GM23248 (cell line): ENCODE measurements at regions not wholly inside any gene's neighbourhood (a gene's known extent, or its start where the extent isn't known, plus 50 kb on each side); places are given as distances from the start of the nearest gene placed in this dataset.
"Not testable (repeated sequence)": the region's sequence is repeated elsewhere in the genome, so short reads cannot be mapped to it uniquely, and the experiment has no call there.

ENCODE experiments used
- DNase-seq: peaks from one replicate; pipeline ENCODE4 v3.0.0-alpha.2; 2015
- H2AFZ ChIP-seq: fragments of 200-600 bp; sonication (generic); 2 replicates; pipeline ENCODE4 v1.6.1; 2016; ENCODE audit warnings: antibody characterized with exemption
- H3F3A ChIP-seq: fragments of 200-600 bp; sonication (generic); 2 replicates; pipeline ENCODE4 v1.6.1; 2016; ENCODE audit warnings: mild to moderate bottlenecking, antibody characterized with exemption, mixed run types; ENCODE audit not compliant: insufficient read depth
- H3K27ac ChIP-seq: fragments of 200-600 bp; sonication (generic); 2 replicates; pipeline ENCODE4 v1.5.1; 2016; ENCODE audit warnings: mild to moderate bottlenecking
- H3K27me3 ChIP-seq: fragments of 200-600 bp; sonication (generic); replicated peaks from 2 replicates; pipeline ENCODE4 v1.6.1; 2016; ENCODE audit warnings: mild to moderate bottlenecking; ENCODE audit not compliant: insufficient read depth
- H3K36me3 ChIP-seq: fragments of 200-600 bp; sonication (generic); 2 replicates; pipeline ENCODE4 v1.6.1; 2016; ENCODE audit warnings: low read depth, mild to moderate bottlenecking
- H3K4me1 ChIP-seq: fragments of 200-600 bp; sonication (generic); 2 replicates; pipeline ENCODE4 v1.6.1; 2016; ENCODE audit warnings: mild to moderate bottlenecking; ENCODE audit not compliant: insufficient read depth
- H3K4me2 ChIP-seq: fragments of 200-600 bp; sonication (generic); one replicate; pipeline ENCODE4 v1.6.1; 2016; ENCODE audit warnings: mild to moderate bottlenecking; ENCODE audit not compliant: unreplicated experiment
- H3K4me3 ChIP-seq: fragments of 200-600 bp; sonication (generic); 2 replicates; pipeline ENCODE4 v1.5.1; 2016; ENCODE audit warnings: mild to moderate bottlenecking
- H3K79me2 ChIP-seq: fragments of 200-600 bp; sonication (generic); 2 replicates; pipeline ENCODE4 v1.6.1; 2016; ENCODE audit warnings: mild to moderate bottlenecking; ENCODE audit not compliant: insufficient read depth
- H3K9ac ChIP-seq: fragments of 200-600 bp; sonication (generic); 2 replicates; pipeline ENCODE4 v1.6.1; 2016; ENCODE audit warnings: mild to moderate bottlenecking
- H3K9me2 ChIP-seq: fragments of 200-600 bp; sonication (generic); 2 replicates; pipeline ENCODE4 v1.6.1; 2016; ENCODE audit warnings: mixed run types, mild to moderate bottlenecking, moderate library complexity; ENCODE audit not compliant: insufficient read depth
- H3K9me3 ChIP-seq: fragments of 200-600 bp; sonication (generic); one replicate; pipeline ENCODE4 v1.6.1; 2017; ENCODE audit warnings: low read depth
- H4K20me1 ChIP-seq: fragments of 200-600 bp; sonication (generic); 2 replicates; pipeline ENCODE4 v1.6.0; 2016; ENCODE audit not compliant: insufficient read depth
- EZH2 ChIP-seq: fragments of 200-600 bp; sonication (generic); IDR thresholded peaks from 2 replicates; pipeline ENCODE4 v1.6.1; 2018; ENCODE audit warnings: antibody characterized with exemption, mild to moderate bottlenecking; ENCODE audit not compliant: insufficient read depth, poor library complexity, severe bottlenecking
- EZH2phosphoT487 ChIP-seq: fragments of 200-600 bp; sonication (generic); IDR thresholded peaks from 2 replicates; pipeline ENCODE4 v1.6.1; 2018; ENCODE audit warnings: antibody characterized with exemption, moderate library complexity, mild to moderate bottlenecking, low read depth; ENCODE audit not compliant: insufficient read depth
- WGBS, 2 experiments: methylation state at CpG; one replicate each; pipeline ENCODE4 v1.1.6; 2015 to 2017; ENCODE audit warnings: low lambda C conversion rate in 2 of 2, low coverage in 1 of 2; ENCODE audit errors: missing lambda C conversion rate in 2 of 2; 5-methylcytosine and 5-hydroxymethylcytosine counted together
- in situ Hi-C: fragments of 300-500 bp; cut with MboI; formaldehyde crosslinking; loops from 2 replicates; pipeline ENCODE4 v1.15.0; 2020

- H3K36me3 ChIP-seq = no peaks in the 10 kb centered on the region
- H3K4me1 ChIP-seq = no peaks in the 10 kb centered on the region
- no peak overlapping the region for H2AFZ ChIP-seq
- DNase-seq = no peak
- no peaks in the 10 kb centered on the region for H3K9me3 ChIP-seq
- 43 to 50% methylated on average over 6 of the region's 6 CpGs for WGBS, 2 experiments
- H3K4me2 ChIP-seq = no peak overlapping the region
- TF ChIP-seq EZH2 (no peak), EZH2phosphoT487 (no peak)
- H3K9ac ChIP-seq = no peak overlapping the region
- no peaks in the 10 kb centered on the region for H3K79me2 ChIP-seq
- no peaks in the 10 kb centered on the region for H3F3A ChIP-seq
- in situ Hi-C loops = no loop called here
- H3K27me3 ChIP-seq = no peaks in the 10 kb centered on the region
- no peak overlapping the region for H3K4me3 ChIP-seq
- no peak overlapping the region for H3K27ac ChIP-seq
- H3K9me2 ChIP-seq = no peaks in the 10 kb centered on the region
- no peaks in the 10 kb centered on the region for H4K20me1 ChIP-seq
Measured at GRCh38 chr19:27859689-27860088, 1353.3 kb downstream of the UQCRFS1 start.

DNA sequence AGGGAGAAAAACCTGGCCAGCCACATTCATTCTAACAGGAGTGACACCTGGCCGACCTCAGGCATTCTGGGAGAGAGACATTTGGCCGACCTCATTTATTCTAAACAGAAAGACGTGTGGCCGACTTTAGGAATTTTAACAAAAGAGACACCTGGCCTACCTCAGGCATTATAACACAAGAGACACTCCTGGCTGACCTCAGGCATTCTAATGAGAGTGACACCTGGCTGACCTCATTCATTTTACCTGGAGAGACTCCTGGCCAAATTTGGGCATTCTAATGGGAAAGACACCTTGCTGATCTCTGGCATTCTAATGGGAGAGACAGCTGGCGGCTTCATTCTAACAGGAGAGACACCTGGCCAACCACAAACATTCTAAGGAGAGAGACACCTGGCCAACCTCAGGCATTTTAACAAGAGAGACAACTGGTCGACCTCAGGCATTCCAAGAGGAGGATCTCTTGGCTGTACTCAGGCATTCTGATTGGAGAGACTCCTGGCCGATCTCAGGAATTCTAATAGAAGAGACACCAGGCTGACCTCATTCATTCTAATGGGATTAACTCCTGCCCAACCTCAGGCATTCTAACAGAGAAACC, 1353.9 kb downstream of the UQCRFS1 start:
- H3K4me2 ChIP-seq = no peak overlapping the region
- H3K27me3 ChIP-seq = no peaks in the 10 kb centered on the region
- no peaks in the 10 kb centered on the region for H4K20me1 ChIP-seq
- no peaks in the 10 kb centered on the region for H3K9me2 ChIP-seq
- no peak overlapping the region for H3K27ac ChIP-seq
- H3K36me3 ChIP-seq = no peaks in the 10 kb centered on the region
- H3F3A ChIP-seq = no peaks in the 10 kb centered on the region
- TF ChIP-seq EZH2 = no peak
- TF ChIP-seq EZH2phosphoT487 = no peak
- H3K4me3 ChIP-seq = no peak overlapping the region
- H2AFZ ChIP-seq = no peak overlapping the region
- in situ Hi-C loops = no loop called here
- no peak overlapping the region for H3K9ac ChIP-seq
- no peaks in the 10 kb centered on the region for H3K9me3 ChIP-seq
- DNase-seq = no peak
- 24 to 38% methylated on average over 7 of the region's 7 CpGs for WGBS, 2 experiments
- no peaks in the 10 kb centered on the region for H3K4me1 ChIP-seq
- no peaks in the 10 kb centered on the region for H3K79me2 ChIP-seq

GRCh38 chr19:27852931-27853330, 1360.0 kb downstream of the UQCRFS1 start:
- WGBS, 2 experiments = 58 to 62% methylated on average over 7 of the region's 7 CpGs
- H3K4me3 ChIP-seq, H3K36me3 ChIP-seq, H3K79me2 ChIP-seq, H3K9me2 ChIP-seq, H3F3A ChIP-seq, H3K4me1 ChIP-seq, H3K9ac ChIP-seq, H3K27me3 ChIP-seq, H3K27ac ChIP-seq, in situ Hi-C loops, DNase-seq, H2AFZ ChIP-seq, H4K20me1 ChIP-seq, H3K4me2 ChIP-seq, H3K9me3 ChIP-seq: not testable (repeated sequence)

DNA sequence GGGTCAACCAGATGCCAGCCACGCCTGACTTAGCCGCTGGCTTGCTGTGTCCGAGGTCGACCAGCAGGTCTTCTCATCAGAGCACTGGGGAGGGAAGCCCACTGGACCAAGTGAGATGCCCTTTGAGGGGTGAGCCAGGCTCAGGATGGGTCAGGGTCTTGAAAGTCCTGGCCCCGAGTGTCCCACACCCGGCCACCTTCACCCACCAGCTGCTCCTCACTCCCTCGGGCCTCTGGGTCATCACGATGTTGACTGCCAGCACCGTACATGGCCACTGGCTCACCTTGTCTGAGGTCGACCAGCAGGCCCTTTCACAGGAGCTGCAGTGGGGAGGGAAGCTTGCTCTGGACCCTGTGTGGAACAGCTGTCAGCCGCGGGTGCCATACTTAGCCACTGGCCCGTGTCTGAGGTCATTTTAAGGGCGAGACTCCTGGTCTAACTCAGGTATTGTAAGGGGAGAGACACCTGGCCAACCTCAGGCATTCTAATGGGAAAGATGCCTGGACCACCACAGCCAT, 1361.3 kb downstream of the UQCRFS1 start:
- TF ChIP-seq EZH2phosphoT487 = no peak
- no peak for TF ChIP-seq EZH2
- Histone ChIP-seq H3K79me2 (no peaks in the 10 kb centered on the region), H3K36me3 (no peaks in the 10 kb centered on the region), H3K9ac (no peak overlapping the region), H2AFZ (no peak overlapping the region), H3K4me3 (no peak overlapping the region), H3F3A (no peaks in the 10 kb centered on the region), H4K20me1 (no peaks in the 10 kb centered on the region), H3K27me3 (no peaks in the 10 kb centered on the region), H3K27ac (no peak overlapping the region), H3K9me3 (no peaks in the 10 kb centered on the region), H3K4me2 (no peak overlapping the region), H3K9me2 (no peaks in the 10 kb centered on the region), H3K4me1 (no peaks in the 10 kb centered on the region)
- in situ Hi-C loops = no loop called here
- WGBS, 2 experiments = 59% methylated on average over 13 to 14 of the region's 14 CpGs
- DNase-seq = no peak

DNA sequence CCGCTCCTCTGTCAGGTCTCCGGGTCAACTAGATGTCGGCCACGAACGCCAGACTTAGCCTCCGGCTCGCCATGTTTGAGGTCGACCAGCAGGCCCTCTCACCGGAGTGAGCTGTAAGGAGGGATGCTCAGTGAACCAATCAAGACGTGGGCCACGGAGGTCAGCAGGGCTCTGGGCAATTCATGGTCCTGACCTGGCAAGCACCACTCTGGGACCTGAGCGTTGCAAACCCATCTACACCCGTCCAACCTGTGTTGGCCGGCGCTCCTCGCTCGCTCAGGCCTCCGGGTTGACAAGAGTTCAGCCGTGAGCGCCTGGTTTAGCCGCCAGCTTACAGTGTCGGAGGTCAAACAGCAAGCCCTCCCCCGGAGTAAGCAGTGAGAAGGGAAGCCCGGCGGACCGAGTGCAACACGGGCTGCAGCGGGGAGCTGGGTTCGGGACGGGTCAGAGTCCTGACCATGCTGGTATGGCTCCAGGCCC, 1361.9 kb downstream of the UQCRFS1 start:
- no peak overlapping the region for H3K27ac ChIP-seq
- no peak overlapping the region for H3K9ac ChIP-seq
- WGBS, 2 experiments = 80 to 82% methylated on average over 30 of the region's 30 CpGs
- no peaks in the 10 kb centered on the region for H3F3A ChIP-seq
- H3K4me2 ChIP-seq = no peak overlapping the region
- H3K9me2 ChIP-seq = no peaks in the 10 kb centered on the region
- no peak for TF ChIP-seq EZH2
- no peak for TF ChIP-seq EZH2phosphoT487
- in situ Hi-C loops = no loop called here
- no peaks in the 10 kb centered on the region for H3K9me3 ChIP-seq
- no peak overlapping the region for H2AFZ ChIP-seq
- H4K20me1 ChIP-seq = no peaks in the 10 kb centered on the region
- H3K4me3 ChIP-seq = no peak overlapping the region
- H3K4me1 ChIP-seq = no peaks in the 10 kb centered on the region
- DNase-seq = no peak
- no peaks in the 10 kb centered on the region for H3K27me3 ChIP-seq
- no peaks in the 10 kb centered on the region for H3K79me2 ChIP-seq
- no peaks in the 10 kb centered on the region for H3K36me3 ChIP-seq
